Mucosa of stomach (tissue), 1 donor: ENCODE measurements at regions not wholly inside any gene's neighbourhood (a gene's known extent, or its start where the extent isn't known, plus 50 kb on each side); places are given as distances from the start of the nearest gene placed in this dataset.

Source experiments
- H3K27me3 ChIP-seq: one replicate; pipeline ENCODE4 v1.7.0; 2013; ENCODE audit warnings: mild to moderate bottlenecking, low read length; ENCODE audit not compliant: control insufficient read depth, insufficient read depth
- H3K36me3 ChIP-seq: one replicate; pipeline ENCODE4 v1.7.0; 2013; ENCODE audit warnings: low read length; ENCODE audit not compliant: control insufficient read depth, insufficient read depth
- H3K4me1 ChIP-seq: one replicate; pipeline ENCODE4 v1.7.0; 2013; ENCODE audit warnings: mild to moderate bottlenecking, low read length; ENCODE audit not compliant: control insufficient read depth, insufficient read depth
- H3K4me3 ChIP-seq: one replicate; pipeline ENCODE4 v1.7.0; 2013; ENCODE audit warnings: low read length
- H3K9ac ChIP-seq: one replicate; pipeline ENCODE4 v1.7.0; 2013; ENCODE audit warnings: mild to moderate bottlenecking, low read length, moderate library complexity
- H3K9me3 ChIP-seq: one replicate; pipeline ENCODE4 v1.7.0; 2013; ENCODE audit warnings: mild to moderate bottlenecking, low read length, moderate library complexity; ENCODE audit not compliant: control insufficient read depth
- donor health status: Pancreatic carcinoma.

DNA sequence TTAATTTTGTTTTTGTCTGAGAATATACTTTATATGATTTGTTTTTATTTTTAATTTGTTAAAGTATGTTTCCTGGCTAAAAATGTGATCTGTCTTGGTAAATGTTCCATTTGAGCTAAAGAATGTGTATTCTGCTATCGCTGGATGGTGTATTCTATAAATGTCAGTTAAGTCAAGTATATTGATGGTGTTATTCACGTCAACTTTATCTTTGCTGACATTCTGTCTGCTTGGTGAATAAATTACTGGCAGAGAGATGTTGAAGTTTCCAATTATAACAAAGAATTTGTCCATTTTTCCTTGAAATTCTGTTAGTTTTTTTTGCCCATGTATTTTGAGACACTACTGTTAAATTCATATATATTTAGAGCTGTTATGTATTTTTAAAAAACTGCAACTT, 1131.8 kb upstream of the GJE1 start:
- no peak overlapping the region for H3K9ac ChIP-seq
- no peaks in the 10 kb centered on the region for H3K4me1 ChIP-seq
- no peaks in the 10 kb centered on the region for H3K9me3 ChIP-seq
- no peaks in the 10 kb centered on the region for H3K27me3 ChIP-seq
- no peak overlapping the region for H3K4me3 ChIP-seq
- H3K36me3 ChIP-seq, result no peaks in the 10 kb centered on the region

DNA sequence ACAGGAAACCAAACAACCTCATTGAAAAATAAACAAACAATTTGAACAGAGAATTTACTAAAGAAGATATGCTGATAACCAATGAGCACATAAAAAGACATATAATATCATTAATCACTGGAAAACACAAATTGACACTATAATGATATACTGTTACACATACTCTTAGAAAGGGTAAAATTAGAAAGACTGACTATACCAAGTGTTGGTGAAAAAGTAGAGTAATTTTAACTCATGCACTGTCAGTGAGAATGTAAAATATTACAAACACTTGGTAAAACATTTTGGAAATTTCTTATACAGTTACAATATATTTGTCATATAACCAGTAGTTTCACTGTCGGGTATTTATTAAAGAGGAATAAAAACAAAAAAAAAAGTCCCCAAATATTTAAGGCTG, 1139.2 kb upstream of the GJE1 start:
- H3K27me3 ChIP-seq, result no peaks in the 10 kb centered on the region
- no peak overlapping the region for H3K4me3 ChIP-seq
- no peak overlapping the region for H3K9ac ChIP-seq
- no peaks in the 10 kb centered on the region for H3K9me3 ChIP-seq
- no peaks in the 10 kb centered on the region for H3K4me1 ChIP-seq
- no peaks in the 10 kb centered on the region for H3K36me3 ChIP-seq

DNA sequence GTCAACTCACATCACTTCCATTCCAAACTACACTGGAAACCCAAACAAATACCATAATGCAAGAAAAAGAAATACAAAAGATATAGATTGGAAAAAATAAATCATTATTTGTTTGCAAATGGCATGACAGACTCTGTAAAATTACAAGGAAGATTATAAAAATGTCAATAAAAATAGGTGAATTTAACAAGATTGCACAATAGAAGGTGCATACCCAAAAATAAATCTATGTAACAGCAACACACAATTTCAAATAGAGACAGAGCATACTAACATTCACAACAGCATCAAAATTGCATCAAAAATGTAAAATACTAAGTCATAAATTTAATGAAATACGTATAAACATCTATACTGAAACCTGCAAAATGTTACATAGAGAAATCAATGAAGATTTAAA, 1140.0 kb upstream of the GJE1 start:
- no peaks in the 10 kb centered on the region for H3K9me3 ChIP-seq
- no peak overlapping the region for H3K9ac ChIP-seq
- no peaks in the 10 kb centered on the region for H3K36me3 ChIP-seq
- H3K4me3 ChIP-seq, result no peak overlapping the region
- H3K27me3 ChIP-seq, result no peaks in the 10 kb centered on the region
- no peaks in the 10 kb centered on the region for H3K4me1 ChIP-seq

DNA sequence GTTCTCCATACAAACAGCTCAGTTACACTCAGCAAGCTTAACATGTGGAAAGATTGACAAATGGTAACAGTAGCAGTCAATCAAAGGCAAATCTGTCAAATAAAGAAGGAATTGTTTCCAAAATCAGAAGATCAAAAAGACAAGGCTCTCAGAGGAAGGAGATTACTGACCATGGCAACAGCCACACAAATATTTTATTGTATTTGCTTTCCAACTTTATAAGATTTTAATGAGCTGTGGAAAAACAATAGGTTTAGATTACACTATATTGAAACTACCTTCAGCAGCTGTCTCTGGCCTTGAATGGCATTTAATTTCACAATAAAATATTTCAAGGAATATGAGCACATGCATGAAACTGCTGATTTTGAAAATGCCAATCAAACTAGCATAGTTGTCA, 1143.9 kb upstream of the GJE1 start:
- no peaks in the 10 kb centered on the region for H3K9me3 ChIP-seq
- no peaks in the 10 kb centered on the region for H3K4me1 ChIP-seq
- H3K4me3 ChIP-seq, result no peak overlapping the region
- H3K9ac ChIP-seq, result no peak overlapping the region
- H3K27me3 ChIP-seq, result no peaks in the 10 kb centered on the region
- H3K36me3 ChIP-seq, result no peaks in the 10 kb centered on the region

DNA sequence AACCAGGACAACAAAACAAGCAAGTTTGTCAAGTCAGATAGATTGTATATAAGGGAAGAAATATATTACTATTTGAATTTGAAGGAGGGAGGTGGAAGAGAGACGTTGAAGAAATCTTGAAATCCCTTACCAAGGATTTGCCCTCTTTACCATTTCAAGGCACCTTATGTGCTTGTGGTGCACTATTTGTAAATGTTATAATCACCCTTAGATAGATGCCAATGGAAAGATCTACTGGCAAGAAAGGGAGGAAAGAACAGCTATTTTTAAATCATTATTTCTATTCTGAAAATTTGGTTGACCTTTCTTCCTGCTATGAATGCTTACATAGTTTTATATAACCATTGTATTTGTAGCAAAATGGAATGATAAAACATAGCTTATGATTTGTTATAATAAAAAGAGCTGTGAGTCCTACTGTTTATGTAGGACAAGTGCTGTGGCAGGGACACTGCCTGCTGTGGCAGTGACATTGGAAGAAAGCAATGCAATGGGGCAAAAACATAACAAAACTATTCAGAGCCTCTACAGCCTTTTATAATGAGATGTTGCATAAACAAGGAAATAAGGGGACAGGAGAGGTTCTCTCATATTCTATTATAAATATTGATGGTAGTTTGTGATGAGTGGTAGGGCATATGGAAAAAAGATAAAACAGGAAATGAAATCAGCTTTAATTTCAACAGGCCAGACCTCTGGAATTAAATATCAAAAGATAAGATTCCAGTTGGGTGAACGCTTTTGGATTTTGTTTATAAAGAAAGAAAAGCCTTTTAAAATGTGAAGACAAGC, 1145.2 kb upstream of the GJE1 start:
- Histone ChIP-seq H3K4me1 (no peaks in the 10 kb centered on the region), H3K9me3 (no peaks in the 10 kb centered on the region), H3K27me3 (no peaks in the 10 kb centered on the region), H3K9ac (no peak overlapping the region), H3K4me3 (no peak overlapping the region), H3K36me3 (no peaks in the 10 kb centered on the region)

DNA sequence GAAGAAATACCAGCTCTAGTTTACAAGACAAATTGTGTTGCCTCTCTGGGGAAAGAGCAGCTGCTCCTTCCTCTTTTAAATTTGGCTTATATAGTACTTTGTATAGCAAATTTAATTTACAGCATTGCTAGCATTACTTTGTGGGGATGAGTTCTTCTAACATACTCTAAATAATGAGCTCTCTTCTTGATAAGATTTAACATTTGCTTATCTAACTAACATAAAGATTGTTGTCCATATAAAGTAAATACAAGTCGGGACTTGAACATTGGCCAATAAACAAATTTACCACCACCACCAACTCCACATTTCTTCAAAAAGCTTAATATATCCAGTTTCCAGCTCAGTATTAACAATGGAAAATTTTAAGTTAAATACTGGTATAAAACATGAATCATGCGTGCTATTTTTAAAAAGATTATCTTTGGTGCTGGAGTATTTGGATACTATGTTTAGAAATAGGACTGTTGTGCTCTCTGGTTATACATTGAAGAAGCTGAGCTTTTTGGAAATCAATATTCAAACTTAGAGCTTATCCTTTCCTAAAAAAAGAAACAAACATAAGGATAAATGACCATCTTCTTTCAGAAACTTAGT, 1146.9 kb upstream of the GJE1 start:
- Histone ChIP-seq H3K9me3 (no peaks in the 10 kb centered on the region), H3K36me3 (no peaks in the 10 kb centered on the region), H3K4me1 (no peaks in the 10 kb centered on the region), H3K27me3 (no peaks in the 10 kb centered on the region), H3K4me3 (no peak overlapping the region), H3K9ac (no peak overlapping the region)

DNA sequence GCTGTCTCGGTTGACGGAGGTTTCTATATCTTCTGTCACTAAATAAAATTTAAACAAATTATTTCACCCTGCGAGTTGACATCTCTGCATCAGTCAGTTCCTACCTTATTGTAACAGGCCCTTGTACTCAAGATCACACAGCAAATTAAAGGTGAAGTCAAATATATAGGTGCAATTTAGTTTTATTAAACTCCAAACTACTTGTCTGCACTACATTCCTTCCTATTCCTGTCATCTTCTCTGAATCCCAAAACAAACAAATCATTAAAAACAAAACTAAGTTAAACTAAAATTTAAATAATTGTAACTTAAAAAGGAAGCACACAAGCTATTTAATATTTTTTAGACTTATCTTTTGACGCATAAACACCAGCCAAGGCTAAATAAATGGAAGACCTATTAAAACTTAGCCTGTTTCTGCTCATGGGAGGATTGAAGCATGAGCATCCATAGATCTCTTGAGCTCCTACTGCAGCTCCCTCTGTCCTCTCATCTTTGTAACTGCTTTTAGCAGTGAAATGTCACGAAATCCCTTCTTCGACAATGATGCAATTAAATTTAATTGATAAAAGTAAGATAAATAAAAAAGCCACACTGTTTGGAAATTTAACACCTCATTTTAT, 1152.3 kb upstream of the GJE1 start:
- H3K36me3 ChIP-seq, result no peaks in the 10 kb centered on the region
- no peak overlapping the region for H3K9ac ChIP-seq
- H3K9me3 ChIP-seq, result no peaks in the 10 kb centered on the region
- no peaks in the 10 kb centered on the region for H3K27me3 ChIP-seq
- H3K4me1 ChIP-seq, result no peaks in the 10 kb centered on the region
- no peak overlapping the region for H3K4me3 ChIP-seq

DNA sequence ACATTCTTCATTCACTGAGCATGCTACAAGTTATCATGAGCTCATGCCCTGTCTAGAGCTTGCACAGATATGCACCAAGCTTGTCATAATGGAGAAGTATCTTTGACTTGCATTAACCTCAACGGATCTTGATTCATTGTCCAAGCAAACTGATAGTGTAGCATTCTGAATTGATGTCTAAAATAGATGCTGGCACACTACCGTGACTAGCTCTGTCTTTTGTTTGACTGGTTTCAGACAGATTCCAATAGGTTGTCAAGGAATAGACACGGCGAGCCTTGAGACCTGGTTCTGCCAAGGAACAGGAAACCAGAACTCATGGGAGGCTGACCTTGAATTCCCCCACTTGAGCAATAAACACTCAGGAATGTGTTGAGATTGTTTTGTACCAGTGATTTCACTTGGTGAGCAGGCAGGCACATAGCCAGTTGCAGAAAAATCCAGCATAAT, 1153.1 kb upstream of the GJE1 start:
- Histone ChIP-seq H3K4me1 (no peaks in the 10 kb centered on the region), H3K36me3 (no peaks in the 10 kb centered on the region), H3K9ac (no peak overlapping the region), H3K4me3 (no peak overlapping the region), H3K9me3 (no peaks in the 10 kb centered on the region), H3K27me3 (no peaks in the 10 kb centered on the region)

DNA sequence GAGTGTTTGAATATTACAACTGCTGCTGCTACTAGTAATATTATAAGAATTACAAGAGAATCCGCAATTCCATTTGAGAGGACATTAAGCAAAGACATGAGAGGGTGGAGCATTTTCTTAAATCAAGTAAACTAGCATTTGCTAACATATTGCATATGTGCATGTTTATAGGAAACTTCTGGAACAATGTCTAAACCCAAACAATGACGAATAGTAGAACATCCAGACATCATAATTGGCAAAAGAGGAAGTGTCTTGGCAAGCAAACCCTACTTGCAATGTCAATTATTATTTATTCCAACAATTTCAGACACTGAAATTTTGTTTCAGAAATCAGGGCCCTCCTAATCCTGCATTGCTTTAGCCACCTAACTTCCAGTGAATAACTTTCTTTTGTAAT, 1155.3 kb upstream of the GJE1 start:
- Histone ChIP-seq H3K9me3 (no peaks in the 10 kb centered on the region), H3K4me3 (no peak overlapping the region), H3K36me3 (no peaks in the 10 kb centered on the region), H3K27me3 (no peaks in the 10 kb centered on the region), H3K4me1 (no peaks in the 10 kb centered on the region), H3K9ac (no peak overlapping the region)

DNA sequence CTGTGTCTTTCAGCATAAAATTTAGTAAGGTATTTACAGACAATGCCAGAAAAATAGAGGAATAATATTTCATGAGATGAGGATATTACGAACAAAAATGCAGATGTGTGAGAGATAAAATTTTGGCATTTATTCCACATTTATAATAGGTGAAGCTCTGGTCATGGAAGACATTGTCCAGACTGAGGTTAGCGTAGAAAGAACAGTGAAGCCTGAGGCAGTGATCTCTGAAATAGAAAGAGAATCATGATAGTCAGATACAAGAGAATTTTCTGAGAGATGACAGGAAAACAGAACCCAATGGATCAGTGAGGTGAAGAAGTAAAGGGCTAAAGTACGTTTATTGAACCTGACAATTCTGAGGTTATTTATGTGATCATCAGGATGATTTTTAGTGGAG, 1155.9 kb upstream of the GJE1 start:
- Histone ChIP-seq H3K36me3 (no peaks in the 10 kb centered on the region), H3K9me3 (no peaks in the 10 kb centered on the region), H3K4me3 (no peak overlapping the region), H3K4me1 (no peaks in the 10 kb centered on the region), H3K27me3 (no peaks in the 10 kb centered on the region), H3K9ac (no peak overlapping the region)

DNA sequence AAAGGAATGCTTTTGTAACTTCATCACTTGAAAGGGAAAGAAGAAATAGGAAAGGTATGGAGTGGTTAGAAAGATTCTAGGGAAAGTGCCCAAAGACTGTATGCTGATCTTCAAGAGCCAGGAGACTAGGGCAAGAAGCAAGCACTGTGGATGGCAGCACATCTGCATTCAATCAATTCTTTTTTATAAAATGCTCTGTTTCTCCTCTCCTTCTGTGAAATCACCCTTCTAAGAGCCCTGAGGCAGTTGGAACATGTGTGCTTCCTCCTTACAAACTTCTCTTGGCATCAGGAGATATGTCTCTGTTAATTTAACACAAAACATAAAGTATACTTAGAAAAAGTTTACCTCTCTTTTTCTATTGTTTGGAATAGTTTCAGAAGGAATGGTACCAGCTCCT, 1162.2 kb upstream of the GJE1 start:
- Histone ChIP-seq H3K27me3 (no peaks in the 10 kb centered on the region), H3K4me3 (no peak overlapping the region), H3K9me3 (no peaks in the 10 kb centered on the region), H3K36me3 (no peaks in the 10 kb centered on the region), H3K9ac (no peak overlapping the region), H3K4me1 (no peaks in the 10 kb centered on the region)

DNA sequence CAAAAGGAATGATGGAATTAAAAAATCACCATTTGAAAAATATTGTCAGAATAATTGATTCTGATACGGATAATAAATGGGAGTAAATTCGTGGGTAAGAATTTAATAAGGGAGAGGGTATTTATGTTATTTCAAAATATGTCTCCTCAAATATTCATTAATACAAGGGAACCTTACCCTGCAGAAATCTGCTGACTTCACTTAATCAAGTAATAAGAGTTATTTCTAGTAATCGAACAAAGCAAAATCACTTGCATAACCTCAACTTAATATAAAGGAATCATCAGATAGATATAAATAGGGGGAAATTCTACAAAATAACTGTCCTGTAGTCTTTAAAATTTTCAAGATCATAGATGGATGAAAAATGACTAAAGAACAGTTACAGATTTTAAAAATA, 1164.7 kb upstream of the GJE1 start:
- H3K4me1 ChIP-seq, result no peaks in the 10 kb centered on the region
- H3K9me3 ChIP-seq, result no peaks in the 10 kb centered on the region
- no peak overlapping the region for H3K9ac ChIP-seq
- no peaks in the 10 kb centered on the region for H3K36me3 ChIP-seq
- no peak overlapping the region for H3K4me3 ChIP-seq
- H3K27me3 ChIP-seq, result no peaks in the 10 kb centered on the region
